H1 (cell line): ENCODE measurements at regions not wholly inside any gene's neighbourhood (a gene's known extent, or its start where the extent isn't known, plus 50 kb on each side); places are given as distances from the start of the nearest gene placed in this dataset.

Source experiments
- CTCF ChIA-PET: fragments of 300-600 bp; sonication (Branson Sonifier 250); formaldehyde crosslinking; loops from one replicate; lab custom pipeline; 2021; ENCODE audit not compliant: partially characterized antibody; lab: Charles Lee
- POLR2A ChIA-PET: fragments of 300-600 bp; sonication (Branson Sonifier 250); formaldehyde crosslinking; loops from one replicate; lab custom pipeline; 2021; ENCODE audit warnings: inconsistent platforms; ENCODE audit not compliant: partially characterized antibody; lab: Charles Lee
- DNase-seq, 2 experiments: peaks; one replicate each; pipeline versions ENCODE4 v3.0.0 to v3.0.0-alpha.2; 2010 to 2022; ENCODE audit warnings: low spot score in 2 of 2, low read depth in 1 of 2, mixed read lengths in 1 of 2
- FAIRE-seq: peaks from 2 replicates; lab custom pipeline; 2011; peaks lifted over from hg19 to GRCh38; lab: Jason Lieb, UNC
- H2AFZ ChIP-seq: 2 replicates; pipeline ENCODE4 v1.8.1; 2012; ENCODE audit warnings: low read length, inconsistent platforms
- H2AK5ac ChIP-seq: 2 replicates; pipeline ENCODE4 v1.6.1; 2013; ENCODE audit warnings: low read depth, low read length
- H2BK120ac ChIP-seq: replicated peaks from 2 replicates; pipeline ENCODE3; 2013; ENCODE audit warnings: low read depth, low read length, inconsistent platforms
- H2BK12ac ChIP-seq: 2 replicates; pipeline ENCODE4 v1.6.1; 2013; ENCODE audit warnings: low read depth, low read length
- H2BK15ac ChIP-seq: 2 replicates; pipeline ENCODE4 v1.6.1; 2013; ENCODE audit warnings: low read length
- H2BK20ac ChIP-seq: 2 replicates; pipeline ENCODE4 v1.6.1; 2013; ENCODE audit warnings: low read length
- H2BK5ac ChIP-seq: 2 replicates; pipeline ENCODE4 v1.6.1; 2013; ENCODE audit warnings: low read depth, low read length
- H3K14ac ChIP-seq: 2 replicates; pipeline ENCODE4 v1.6.1; 2013; ENCODE audit warnings: inconsistent platforms; ENCODE audit not compliant: insufficient read length
- H3K18ac ChIP-seq: 2 replicates; pipeline ENCODE4 v1.6.1; 2013; ENCODE audit warnings: low read length; ENCODE audit errors: extremely low read depth
- H3K23ac ChIP-seq: 2 replicates; pipeline ENCODE4 v1.6.1; 2013; ENCODE audit warnings: inconsistent platforms; ENCODE audit not compliant: insufficient read length
- H3K23me2 ChIP-seq: 2 replicates; pipeline ENCODE4 v1.6.1; 2013; ENCODE audit warnings: low read depth, low read length
- H3K27ac ChIP-seq: 2 replicates; pipeline ENCODE4 v1.6.1; 2011; ENCODE audit warnings: low read depth, low read length, inconsistent platforms
- H3K27me3 ChIP-seq, 4 experiments: replicated peaks in 1 of 4; 1 replicate in 1 of 4; 2 replicates in 3 of 4; pipeline versions ENCODE4 v1.6.1 to v1.8.1; 2011 to 2013; ENCODE audit warnings: low read length in 3 of 4, mild to moderate bottlenecking in 3 of 4, inconsistent platforms in 2 of 4, mixed read lengths in 2 of 4, moderate library complexity in 1 of 4; ENCODE audit not compliant: control insufficient read depth in 3 of 4, insufficient read depth in 3 of 4; ENCODE audit errors: extremely low read depth in 1 of 4
- H3K36me3 ChIP-seq, 4 experiments: 2 replicates each; pipeline versions ENCODE4 v1.6.1 to v1.8.1; 2011 to 2013; ENCODE audit warnings: mild to moderate bottlenecking in 4 of 4, low read length in 3 of 4, moderate library complexity in 2 of 4, control low read depth in 1 of 4, inconsistent platforms in 1 of 4; ENCODE audit not compliant: insufficient read depth in 4 of 4, control insufficient read depth in 2 of 4
- H3K4ac ChIP-seq: replicated peaks from 2 replicates; pipeline ENCODE3; 2013; ENCODE audit warnings: low read length, low read depth, mixed read lengths, inconsistent platforms; ENCODE audit not compliant: insufficient read length
- H3K4me1 ChIP-seq, 4 experiments: replicated peaks in 1 of 4; 1 replicate in 1 of 4; 2 replicates in 3 of 4; pipeline versions ENCODE4 v1.6.1 to v1.8.1; 2011 to 2013; ENCODE audit warnings: low read length in 3 of 4, inconsistent platforms in 2 of 4, mixed read lengths in 1 of 4; ENCODE audit not compliant: insufficient read depth in 4 of 4, control insufficient read depth in 3 of 4
- H3K4me2 ChIP-seq, 2 experiments: 2 replicates each; pipeline versions ENCODE4 v1.6.1 to v1.8.1; 2011 to 2013; ENCODE audit warnings: low read depth in 2 of 2, low read length in 2 of 2, control low read depth in 1 of 2, inconsistent platforms in 1 of 2, mild to moderate bottlenecking in 1 of 2; ENCODE audit not compliant: insufficient read depth in 1 of 2
- H3K4me3 ChIP-seq, 4 experiments: fragments of 200-600, 300-600 bp in 1 of 4; sonication (generic), shearing (Covaris generic), sonication (Bioruptor Twin) in 1 of 4; 2 replicates each; pipeline versions ENCODE4 v1.5.1 to v1.8.1; 2011 to 2016; ENCODE audit warnings: low read length in 4 of 4, low read depth in 3 of 4, control low read depth in 2 of 4, inconsistent platforms in 2 of 4, mild to moderate bottlenecking in 2 of 4, mixed read lengths in 1 of 4, moderate library complexity in 1 of 4; ENCODE audit not compliant: insufficient read depth in 2 of 4; ENCODE audit errors: extremely low read depth in 1 of 4
- H3K56ac ChIP-seq: replicated peaks from 2 replicates; pipeline ENCODE3; 2013; ENCODE audit warnings: low read depth, mild to moderate bottlenecking, mixed read lengths, low read length, inconsistent platforms; ENCODE audit not compliant: insufficient read length
- H3K79me1 ChIP-seq: 2 replicates; pipeline ENCODE4 v1.6.1; 2013; ENCODE audit warnings: low read depth, low read length, control low read depth
- H3K79me2 ChIP-seq, 2 experiments: 2 replicates each; pipeline versions ENCODE4 v1.6.1 to v1.8.1; 2012 to 2013; ENCODE audit warnings: low read length in 2 of 2, mild to moderate bottlenecking in 2 of 2, inconsistent platforms in 1 of 2; ENCODE audit not compliant: insufficient read depth in 2 of 2, control insufficient read depth in 1 of 2
- H3K9ac ChIP-seq, 4 experiments: replicated peaks in 1 of 4; 1 replicate in 1 of 4; 2 replicates in 3 of 4; pipeline versions ENCODE4 v1.6.1 to v1.8.1; 2011 to 2013; ENCODE audit warnings: low read depth in 3 of 4, low read length in 3 of 4, control low read depth in 2 of 4, mild to moderate bottlenecking in 2 of 4, moderate library complexity in 2 of 4, inconsistent platforms in 1 of 4; ENCODE audit errors: extremely low read depth in 1 of 4
- H3K9me3 ChIP-seq, 2 experiments: 2 replicates each; pipeline versions ENCODE4 v1.6.1 to v1.8.1; 2012 to 2013; ENCODE audit warnings: mild to moderate bottlenecking in 2 of 2, moderate library complexity in 2 of 2, control low read depth in 1 of 2, inconsistent platforms in 1 of 2, low read depth in 1 of 2, low read length in 1 of 2, mixed read lengths in 1 of 2; ENCODE audit not compliant: insufficient read depth in 2 of 2
- H4K20me1 ChIP-seq, 2 experiments: replicated peaks in 1 of 2; 2 replicates each; pipeline versions ENCODE3 to v1.8.1; 2011 to 2013; ENCODE audit warnings: inconsistent platforms in 2 of 2, low read length in 2 of 2, mild to moderate bottlenecking in 1 of 2; ENCODE audit not compliant: insufficient read depth in 2 of 2, control insufficient read depth in 1 of 2
- H4K5ac ChIP-seq: 2 replicates; pipeline ENCODE4 v1.6.1; 2013; ENCODE audit warnings: low read length, low read depth, mixed read lengths, inconsistent platforms; ENCODE audit not compliant: insufficient read length
- H4K8ac ChIP-seq: 2 replicates; pipeline ENCODE4 v1.8.0; 2013; ENCODE audit warnings: mild to moderate bottlenecking, moderate library complexity, low read length, inconsistent platforms; ENCODE audit not compliant: insufficient read depth; ENCODE audit errors: extremely low read depth
- H4K91ac ChIP-seq: replicated peaks from 2 replicates; pipeline ENCODE3; 2013; ENCODE audit warnings: low read length, mixed read lengths, inconsistent platforms; ENCODE audit not compliant: insufficient read length
- ASH2L ChIP-seq: fragments of 200-600, 300-600 bp; sonication (generic); IDR thresholded peaks from one replicate; pipeline ENCODE4 v1.7.1; 2017; ENCODE audit warnings: low read length
- BCL11A ChIP-seq, 2 experiments: IDR thresholded peaks; one replicate each; pipeline ENCODE4 v1.6.1; 2011; ENCODE audit warnings: low read depth in 2 of 2, low read length in 2 of 2, mild to moderate bottlenecking in 2 of 2
- CHD2 ChIP-seq: IDR thresholded peaks from 2 replicates; pipeline ENCODE4 v1.6.1; 2012; ENCODE audit warnings: low read length, improper control_type of control experiment
- EGR1 ChIP-seq: IDR thresholded peaks from 2 replicates; pipeline ENCODE4 v1.6.1; 2011; ENCODE audit warnings: low read depth, low read length, borderline replicate concordance
- HDAC6 ChIP-seq: IDR thresholded peaks from one replicate; pipeline ENCODE4 v1.7.1; 2012; ENCODE audit warnings: low read depth, mild to moderate bottlenecking, inconsistent platforms, low read length, moderate library complexity
- PHF8 ChIP-seq: fragments of 200-600 bp; sonication (generic); conservative IDR thresholded peaks from 2 replicates; pipeline ENCODE4 v1.7.1; 2012; ENCODE audit warnings: low read depth, mild to moderate bottlenecking, inconsistent platforms, low read length, moderate library complexity
- RFX5 ChIP-seq: IDR thresholded peaks from 2 replicates; pipeline ENCODE4 v1.6.1; 2011; ENCODE audit warnings: low read depth, low read length, improper control_type of control experiment, borderline replicate concordance
- RXRA ChIP-seq: IDR thresholded peaks from 2 replicates; pipeline ENCODE4 v1.6.1; 2011; ENCODE audit warnings: low read depth, mild to moderate bottlenecking, low read length, moderate library complexity; ENCODE audit not compliant: insufficient read depth
- TAF7 ChIP-seq: optimal IDR thresholded peaks from 2 replicates; pipeline ENCODE3; 2011; ENCODE audit warnings: low read depth, mild to moderate bottlenecking, inconsistent platforms, low read length, moderate library complexity, borderline replicate concordance
- TEAD4 ChIP-seq: IDR thresholded peaks from 2 replicates; pipeline ENCODE4 v1.6.1; 2012; ENCODE audit warnings: low read depth, low read length, inconsistent platforms, mixed read lengths
- TF ChIP-seq, protein P1 (sequence below): IDR thresholded peaks from 2 replicates; pipeline ENCODE4 v1.6.1; 2011; ENCODE audit warnings: low read length, improper control_type of control experiment

DNA sequence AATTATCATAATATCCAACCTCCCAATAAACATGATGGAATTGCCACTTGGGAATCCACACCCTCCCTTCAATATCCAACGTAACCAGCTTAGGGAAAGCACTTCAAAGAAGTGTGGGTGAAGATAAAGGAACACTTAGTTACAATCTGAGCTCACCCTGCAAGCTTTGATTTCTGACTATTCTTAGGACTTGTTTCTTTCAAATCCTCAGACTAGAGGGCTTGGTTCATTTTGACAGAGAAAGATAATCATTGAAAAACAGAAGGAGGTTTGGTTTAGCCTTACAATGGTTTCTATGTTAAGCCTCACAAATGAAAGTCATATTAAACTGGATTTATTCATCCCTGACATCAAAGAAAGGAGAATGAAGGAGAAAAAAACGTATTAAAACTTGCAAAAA, 57.9 kb upstream of the SYT13 start (continued):
- TF ChIP-seq ASH2L, result no peak

- Histone ChIP-seq H3K4me1 (peaks cover 0 to 14% (median 6%) of the 10 kb centered on the region in 4 experiments; a peak in 4 of 7 replicates), H2BK5ac (no peak overlapping the region), H2BK12ac (no peak overlapping the region), H4K20me1 (no peaks in the 10 kb centered on the region), H2AK5ac (no peak overlapping the region), H3K79me1 (no peaks in the 10 kb centered on the region), H4K91ac (no peak overlapping the region), H3K9me3 (no peaks in the 10 kb centered on the region), H3K23ac (no peak overlapping the region), H3K4me3 (no peak overlapping the region), H4K8ac (no peak overlapping the region), H3K18ac (no peak overlapping the region), H2BK120ac (no peak overlapping the region), H3K4ac (no peak overlapping the region), H3K36me3 (no peaks in the 10 kb centered on the region), H4K5ac (no peak overlapping the region), H3K27ac (no peak overlapping the region), H3K4me2 (no peak overlapping the region), H3K14ac (no peak overlapping the region), H3K23me2 (no peaks in the 10 kb centered on the region), H3K56ac (no peak overlapping the region), H2BK20ac (no peak overlapping the region), H3K27me3 (no peaks in the 10 kb centered on the region; a peak in 1 of 7 replicates), H2AFZ (no peak overlapping the region), H3K79me2 (no peaks in the 10 kb centered on the region), H2BK15ac (no peak overlapping the region), H3K9ac (no peak overlapping the region)
- TF ChIP-seq, protein P1, sequence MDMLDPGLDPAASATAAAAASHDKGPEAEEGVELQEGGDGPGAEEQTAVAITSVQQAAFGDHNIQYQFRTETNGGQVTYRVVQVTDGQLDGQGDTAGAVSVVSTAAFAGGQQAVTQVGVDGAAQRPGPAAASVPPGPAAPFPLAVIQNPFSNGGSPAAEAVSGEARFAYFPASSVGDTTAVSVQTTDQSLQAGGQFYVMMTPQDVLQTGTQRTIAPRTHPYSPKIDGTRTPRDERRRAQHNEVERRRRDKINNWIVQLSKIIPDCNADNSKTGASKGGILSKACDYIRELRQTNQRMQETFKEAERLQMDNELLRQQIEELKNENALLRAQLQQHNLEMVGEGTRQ, result no peak
- TF ChIP-seq RXRA, result no peak
- no peak for TF ChIP-seq HDAC6
- no peak for TF ChIP-seq TAF7
- no peak for TF ChIP-seq BCL11A (IDR thresholded peaks at IDR 0.05; ENCODE audit: low read depth in 2 of 2, low read length in 2 of 2)
- no peak for TF ChIP-seq TEAD4
- no peak for TF ChIP-seq CHD2
- no peak for TF ChIP-seq EGR1
- no peak for TF ChIP-seq PHF8
- TF ChIP-seq RFX5, result no peak
- CTCF ChIA-PET, result interaction anchor here (1.1 kb wide), 1 partner anchor 428 kb away, joined by 5 read pairs; no protein-coding TSS in a partner anchor
- POLR2A ChIA-PET, result no interaction called here
- FAIRE-seq (no peak), DNase-seq (no peak)
Observed at GRCh38 chr11:45343444-45343843, 57.3 kb upstream of the SYT13 start.
